Natural killer cell treated with Interleukin-12 subunit alpha and Interleukin-12 subunit beta and Interleukin-15 and Interleukin-18, amount 100 ng/mL, for 72 hours (primary cell): ENCODE measurements at regions not wholly inside any gene's neighbourhood (a gene's known extent, or its start where the extent isn't known, plus 50 kb on each side); places are given as distances from the start of the nearest gene placed in this dataset.
A peak's percentile ranks its signal among the peaks of the same experiment; 100 is the strongest.

Experiments used
- ATAC-seq, 2 donors: fragments of 150-1000 bp; cut with Tn5 transposase in 1 of 2; sonication (Bioruptor Pico), chemical (Tn5 transposase) in 1 of 2; 2 replicates each; pipeline ENCODE4 v1.10.0; 2021
- DNase-seq: peaks from one replicate; pipeline ENCODE4 v3.0.0; 2022; ENCODE audit warnings: low spot score
- H3K27ac Mint-ChIP-seq, 2 donors: 1 replicate in 1 of 2; 2 replicates in 1 of 2; pipeline ENCODE4 v1.8.0; 2022; ENCODE audit warnings: mixed read lengths in 2 of 2, mild to moderate bottlenecking in 1 of 2, moderate library complexity in 1 of 2
- H3K27me3 Mint-ChIP-seq, 2 donors: 1 replicate in 1 of 2; 2 replicates in 1 of 2; pipeline ENCODE4 v1.8.0; 2022; ENCODE audit warnings: mixed read lengths in 2 of 2
- H3K36me3 Mint-ChIP-seq: one replicate; pipeline ENCODE4 v1.8.0; 2022; ENCODE audit warnings: mixed read lengths
- H3K4me1 Mint-ChIP-seq, 2 donors: 1 replicate in 1 of 2; 2 replicates in 1 of 2; pipeline ENCODE4 v1.8.0; 2022; ENCODE audit warnings: low read depth in 2 of 2, mixed read lengths in 2 of 2, mild to moderate bottlenecking in 1 of 2
- H3K4me3 Mint-ChIP-seq: one replicate; pipeline ENCODE4 v1.8.0; 2022; ENCODE audit warnings: mixed read lengths
- H3K9me3 Mint-ChIP-seq: 2 replicates; pipeline ENCODE4 v1.8.0; 2022; ENCODE audit warnings: mixed read lengths

DNA sequence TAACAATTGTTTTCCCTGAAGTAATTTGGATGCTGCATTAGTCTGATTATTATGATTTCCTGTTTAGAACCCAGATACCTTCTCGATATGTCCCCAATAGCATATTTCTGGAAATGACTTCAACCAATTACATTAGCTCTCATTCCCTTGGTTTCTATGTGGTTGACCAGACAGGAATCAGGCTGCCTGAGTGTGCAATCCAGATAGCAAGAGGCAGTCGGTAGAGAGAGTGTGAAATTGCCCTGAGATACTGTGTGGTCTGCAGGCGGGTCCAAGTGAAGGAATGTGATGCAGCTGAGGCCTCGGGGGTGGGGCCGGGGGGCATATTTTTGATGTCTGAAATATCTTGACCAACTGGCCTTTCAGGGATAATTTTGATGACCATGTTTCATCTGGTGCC lies 143.9 kb upstream of the ITGA6 start:
- ATAC-seq, result no peak
- Mint-ChIP-seq H3K4me1 (peaks cover 3 to 5% of the 10 kb centered on the region in 2 donors), H3K9me3 (no peaks in the 10 kb centered on the region), H3K27ac (no peak overlapping the region), H3K4me3 (no peak overlapping the region), H3K36me3 (no peaks in the 10 kb centered on the region), H3K27me3 (peaks cover 0 to 20% of the 10 kb centered on the region in 2 donors)
- no peak for DNase-seq

DNA sequence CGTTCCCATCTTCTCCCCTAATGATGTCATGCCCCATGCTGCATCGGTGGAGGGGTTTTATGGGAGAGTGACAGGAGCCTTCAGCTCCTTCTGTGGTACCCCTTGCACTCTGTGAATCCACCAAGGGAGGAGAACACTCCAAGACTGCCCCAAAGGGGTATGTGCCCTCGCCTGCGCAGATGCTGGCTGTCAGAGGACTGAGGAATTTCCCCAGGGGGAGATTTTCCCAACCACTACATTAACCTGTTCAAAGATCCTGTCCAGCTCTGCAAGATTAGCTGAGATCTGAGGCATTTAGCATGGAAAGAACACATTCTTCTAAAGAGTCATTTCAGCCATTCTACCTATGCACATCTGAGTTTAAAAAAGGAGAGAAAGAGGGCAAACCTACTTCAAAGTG lies 143.2 kb upstream of the ITGA6 start:
- H3K4me3 Mint-ChIP-seq, result no peak overlapping the region
- DNase-seq, result no peak

DNA sequence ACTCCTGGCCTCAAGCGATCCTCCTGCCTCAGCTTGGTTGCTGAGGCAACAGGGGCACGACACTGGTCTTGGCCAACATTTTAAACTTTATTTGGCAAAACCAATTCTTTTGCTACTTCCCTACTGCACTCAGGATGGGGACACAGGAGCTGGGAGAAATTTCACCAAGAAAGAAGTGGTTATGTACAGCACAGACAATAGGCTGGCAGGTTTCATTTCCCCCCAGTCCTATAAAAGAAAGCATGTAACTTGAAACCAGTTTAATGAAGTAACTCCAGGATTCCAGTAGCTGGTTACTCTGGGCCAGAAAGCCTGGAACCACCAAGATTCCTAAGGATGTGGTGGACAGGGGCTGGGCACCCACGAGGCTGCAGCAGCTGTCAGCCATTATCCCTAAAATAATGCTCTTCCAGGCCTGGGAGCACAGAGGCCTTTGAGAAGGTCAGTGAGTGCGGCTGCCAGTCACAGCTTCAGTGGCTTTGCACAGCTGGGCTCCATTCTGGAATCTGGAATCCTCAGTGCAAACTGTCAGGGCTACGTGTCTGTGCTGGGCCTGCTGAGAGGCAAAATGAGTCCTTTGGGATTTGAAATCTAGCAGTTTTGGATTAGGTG lies 142.3 kb upstream of the ITGA6 start:
- Mint-ChIP-seq H3K4me1 (peaks cover 5% of the 10 kb centered on the region in 2 donors), H3K36me3 (no peaks in the 10 kb centered on the region), H3K9me3 (no peaks in the 10 kb centered on the region), H3K4me3 (no peak overlapping the region), H3K27me3 (peaks cover 0 to 20% of the 10 kb centered on the region in 2 donors), H3K27ac (no peak overlapping the region)
- DNase-seq (no peak), ATAC-seq (peak in 1 of 2 donors; percentile 28)

More for the DNA sequence above, 143.2 kb upstream of the ITGA6 start:
- H3K27me3 Mint-ChIP-seq, result peaks cover 0 to 20% of the 10 kb centered on the region in 2 donors
- H3K27ac Mint-ChIP-seq, result no peak overlapping the region
- H3K36me3 Mint-ChIP-seq, result no peaks in the 10 kb centered on the region
- no peaks in the 10 kb centered on the region for H3K9me3 Mint-ChIP-seq
- no peak for ATAC-seq
- H3K4me1 Mint-ChIP-seq, result peaks cover 5% of the 10 kb centered on the region in 2 donors

DNA sequence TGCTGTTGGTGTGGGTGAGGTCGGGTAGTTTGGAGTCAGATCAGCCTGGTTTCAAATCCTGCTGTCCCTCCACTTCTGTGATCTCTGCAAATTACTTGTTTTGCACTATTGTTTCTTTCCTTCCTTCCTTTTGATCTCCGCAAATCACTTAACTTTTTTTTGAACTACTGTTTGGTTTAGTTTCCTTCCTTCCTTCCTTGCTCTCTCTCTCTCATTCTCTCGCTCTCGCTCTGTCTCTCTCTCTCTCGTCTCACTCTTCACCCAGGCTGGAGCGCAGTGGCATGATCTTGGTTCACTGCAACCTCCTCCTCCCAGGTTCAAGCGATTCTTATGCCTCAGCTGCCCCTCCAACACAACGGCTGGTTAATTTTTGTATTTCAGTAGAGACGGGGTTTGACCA lies 141.6 kb upstream of the ITGA6 start:
- peaks cover 0 to 20% of the 10 kb centered on the region in 2 donors for H3K27me3 Mint-ChIP-seq
- peaks cover 5% of the 10 kb centered on the region in 2 donors for H3K4me1 Mint-ChIP-seq
- ATAC-seq, result no peak
- H3K36me3 Mint-ChIP-seq, result no peaks in the 10 kb centered on the region
- H3K4me3 Mint-ChIP-seq, result no peak overlapping the region
- no peak for DNase-seq
- no peak overlapping the region for H3K27ac Mint-ChIP-seq
- no peaks in the 10 kb centered on the region for H3K9me3 Mint-ChIP-seq

DNA sequence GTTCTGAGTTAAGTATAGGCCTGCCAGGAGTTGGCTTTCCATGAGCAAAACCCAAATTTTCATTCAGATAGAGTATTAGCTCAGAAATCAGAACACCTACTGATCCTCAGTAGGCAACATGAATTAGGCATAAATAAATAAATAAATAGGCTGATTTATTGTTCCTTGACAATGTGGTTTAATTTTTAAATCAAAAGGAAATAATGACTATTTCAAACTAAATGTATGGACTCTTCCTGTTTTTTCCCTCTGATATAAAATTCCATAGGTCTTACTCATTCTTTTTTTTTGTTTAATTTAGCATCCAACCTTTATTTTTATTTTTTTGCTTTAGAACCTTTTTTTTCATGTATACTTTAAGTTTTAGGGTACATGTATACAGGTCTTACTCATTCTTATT lies 140.2 kb upstream of the ITGA6 start:
- no peaks in the 10 kb centered on the region for H3K36me3 Mint-ChIP-seq
- H3K9me3 Mint-ChIP-seq, result no peaks in the 10 kb centered on the region
- ATAC-seq (no peak), DNase-seq (no peak)
- no peak overlapping the region for H3K4me3 Mint-ChIP-seq
- H3K27ac Mint-ChIP-seq, result no peak overlapping the region
- peaks cover 5% of the 10 kb centered on the region in 2 donors for H3K4me1 Mint-ChIP-seq
- H3K27me3 Mint-ChIP-seq, result peaks cover 0 to 15% of the 10 kb centered on the region in 2 donors

- no peak overlapping the region for H3K4me3 Mint-ChIP-seq
Observed at GRCh38 chr2:172287605-172288315, 139.6 kb upstream of the ITGA6 start.

GRCh38 chr2:172288603-172289002 lies 138.8 kb upstream of the ITGA6 start:
- ATAC-seq (no peak), DNase-seq (no peak)
- Mint-ChIP-seq H3K4me3 (no peak overlapping the region), H3K9me3 (no peaks in the 10 kb centered on the region), H3K4me1 (peaks cover 1 to 2% of the 10 kb centered on the region in 2 donors), H3K27me3 (peaks cover 0 to 8% of the 10 kb centered on the region in 2 donors), H3K27ac (no peak overlapping the region), H3K36me3 (no peaks in the 10 kb centered on the region)

More at GRCh38 chr2:172287605-172288315, 139.6 kb upstream of the ITGA6 start:
- Mint-ChIP-seq H3K27ac (no peak overlapping the region), H3K9me3 (no peaks in the 10 kb centered on the region), H3K4me1 (peaks cover 5% of the 10 kb centered on the region in 2 donors), H3K27me3 (peaks cover 0 to 15% of the 10 kb centered on the region in 2 donors), H3K36me3 (no peaks in the 10 kb centered on the region)
- DNase-seq, result no peak
- ATAC-seq, result no peak

GRCh38 chr2:172293952-172294351 lies 133.4 kb upstream of the ITGA6 start:
- ATAC-seq (no peak), DNase-seq (no peak)
- Mint-ChIP-seq H3K27me3 (peaks cover 18 to 20% of the 10 kb centered on the region in 2 donors), H3K27ac (no peak overlapping the region), H3K36me3 (no peaks in the 10 kb centered on the region), H3K4me1 (peaks cover 0 to 3% of the 10 kb centered on the region in 2 donors), H3K4me3 (no peak overlapping the region), H3K9me3 (no peaks in the 10 kb centered on the region)

DNA sequence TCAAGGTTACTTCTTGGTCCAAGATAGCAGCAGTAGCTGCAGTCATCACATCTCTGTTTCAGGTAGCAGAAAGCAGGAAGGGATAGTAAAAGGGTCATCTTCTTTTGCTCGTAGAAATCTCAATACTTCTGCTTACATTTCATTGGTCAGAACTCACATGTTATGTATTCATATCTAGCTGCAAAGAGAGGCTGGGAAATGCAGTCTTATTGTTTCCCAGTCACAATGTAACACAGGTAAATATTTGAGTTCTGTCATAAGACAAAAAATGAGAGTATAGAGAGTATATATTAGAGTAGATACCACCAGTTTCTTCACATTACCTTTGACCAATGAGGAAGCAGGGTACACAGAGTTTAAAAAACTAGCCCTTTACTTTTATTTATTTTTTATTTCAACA lies 132.4 kb upstream of the ITGA6 start:
- no peak overlapping the region for H3K4me3 Mint-ChIP-seq
- no peaks in the 10 kb centered on the region for H3K9me3 Mint-ChIP-seq
- no peaks in the 10 kb centered on the region for H3K36me3 Mint-ChIP-seq
- peaks cover 0 to 3% of the 10 kb centered on the region in 2 donors for H3K4me1 Mint-ChIP-seq
- H3K27me3 Mint-ChIP-seq, result peaks cover 19 to 24% of the 10 kb centered on the region in 2 donors
- no peak overlapping the region for H3K27ac Mint-ChIP-seq
- ATAC-seq (no peak), DNase-seq (no peak)

GRCh38 chr2:172295677-172296076 lies 131.7 kb upstream of the ITGA6 start:
- H3K27ac Mint-ChIP-seq, result no peak overlapping the region
- no peak overlapping the region for H3K4me3 Mint-ChIP-seq
- H3K36me3 Mint-ChIP-seq, result no peaks in the 10 kb centered on the region
- peaks cover 24 to 25% of the 10 kb centered on the region in 2 donors for H3K27me3 Mint-ChIP-seq
- H3K9me3 Mint-ChIP-seq, result no peaks in the 10 kb centered on the region
- no peak for DNase-seq
- H3K4me1 Mint-ChIP-seq, result peaks cover 0 to 3% of the 10 kb centered on the region in 2 donors
- no peak for ATAC-seq

GRCh38 chr2:172296267-172297046 lies 130.9 kb upstream of the ITGA6 start:
- Mint-ChIP-seq H3K4me1 (peaks cover 0 to 3% of the 10 kb centered on the region in 2 donors), H3K4me3 (no peak overlapping the region), H3K27me3 (peaks cover 24 to 26% of the 10 kb centered on the region in 2 donors), H3K27ac (peak overlapping the region in 1 of 2 donors; percentile 30), H3K9me3 (no peaks in the 10 kb centered on the region), H3K36me3 (no peaks in the 10 kb centered on the region)
- no peak for DNase-seq
- ATAC-seq, result no peak

DNA sequence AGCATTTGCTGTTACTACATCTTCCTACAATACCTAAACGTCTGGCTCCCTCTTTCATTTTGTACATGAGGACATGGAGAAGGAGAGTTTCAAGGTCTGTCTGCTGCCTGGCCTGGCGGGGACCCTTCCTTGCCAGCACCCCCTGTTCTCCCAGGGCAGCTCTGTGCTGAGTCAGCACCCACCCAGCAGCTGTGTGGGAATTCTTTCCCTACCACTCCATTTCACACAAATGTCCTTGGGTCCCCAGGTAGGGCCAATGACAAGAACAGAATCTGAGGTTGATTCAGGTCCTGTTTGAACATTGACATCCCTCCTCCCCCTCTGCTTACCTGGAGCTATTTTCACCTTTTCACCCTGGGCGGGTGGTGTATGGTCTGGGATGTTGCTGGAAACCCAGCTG lies 129.9 kb upstream of the ITGA6 start:
- H3K27me3 Mint-ChIP-seq, result peaks cover 28 to 32% of the 10 kb centered on the region in 2 donors
- peak overlapping the region in 1 of 2 donors; percentile 30 for H3K27ac Mint-ChIP-seq
- no peak for DNase-seq

DNA sequence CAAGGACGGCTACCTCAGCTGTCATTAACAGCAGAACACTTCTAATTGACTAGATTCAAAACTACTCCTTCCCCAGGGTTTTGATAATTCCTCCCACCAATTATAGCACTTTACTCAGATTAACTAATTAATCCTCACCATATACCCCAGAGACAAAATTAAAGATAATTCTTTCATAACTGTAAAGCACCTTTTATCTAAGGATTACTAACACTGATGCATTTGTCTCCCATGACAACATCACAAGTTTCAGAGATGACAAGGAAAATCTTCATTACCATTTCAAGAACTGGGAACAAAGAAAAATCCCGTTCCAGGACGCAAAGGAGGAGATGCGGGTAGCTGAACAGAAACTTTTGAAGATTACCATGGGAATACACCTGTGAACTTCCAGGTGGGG lies 129.4 kb upstream of the ITGA6 start:
- ATAC-seq (no peak), DNase-seq (no peak)
- H3K4me3 Mint-ChIP-seq, result no peak overlapping the region
- H3K36me3 Mint-ChIP-seq, result no peaks in the 10 kb centered on the region
- H3K4me1 Mint-ChIP-seq, result peaks cover 0 to 3% of the 10 kb centered on the region in 2 donors
- H3K27me3 Mint-ChIP-seq, result peaks cover 28 to 32% of the 10 kb centered on the region in 2 donors
- H3K9me3 Mint-ChIP-seq, result no peaks in the 10 kb centered on the region
- H3K27ac Mint-ChIP-seq, result no peak overlapping the region

More for the DNA sequence above, 129.9 kb upstream of the ITGA6 start:
- Mint-ChIP-seq H3K4me1 (peaks cover 0 to 3% of the 10 kb centered on the region in 2 donors), H3K4me3 (no peak overlapping the region), H3K9me3 (no peaks in the 10 kb centered on the region), H3K36me3 (no peaks in the 10 kb centered on the region)
- no peak for ATAC-seq

- H3K4me3 Mint-ChIP-seq, result no peak overlapping the region
- DNase-seq, result no peak
- H3K9me3 Mint-ChIP-seq, result no peaks in the 10 kb centered on the region
Observed at GRCh38 chr2:172299741-172300140, 127.6 kb upstream of the ITGA6 start.

More at GRCh38 chr2:172299741-172300140, 127.6 kb upstream of the ITGA6 start:
- Mint-ChIP-seq H3K4me1 (peaks cover 0 to 3% of the 10 kb centered on the region in 2 donors), H3K27ac (no peak overlapping the region), H3K36me3 (no peaks in the 10 kb centered on the region), H3K27me3 (peaks cover 31 to 40% of the 10 kb centered on the region in 2 donors)
- no peak for ATAC-seq
